HG03457 (cell line): ENCODE measurements at regions not wholly inside any gene's neighbourhood (a gene's known extent, or its start where the extent isn't known, plus 50 kb on each side); places are given as distances from the start of the nearest gene placed in this dataset.
"Not testable (repeated sequence)": the region's sequence is repeated elsewhere in the genome, so short reads cannot be mapped to it uniquely, and the experiment has no call there.

Experiments used
- ATAC-seq: cut with Tn5 transposase; IDR thresholded peaks from one replicate; pipeline ENCODE4 v1.9.1; 2021; ENCODE audit warnings: moderate number of reproducible peaks; ENCODE audit not compliant: unreplicated experiment

- not testable (repeated sequence) for ATAC-seq
These were observed 2226.0 kb upstream of the DEFB115 start for GRCh38 chr20:29031262-29031982.

DNA sequence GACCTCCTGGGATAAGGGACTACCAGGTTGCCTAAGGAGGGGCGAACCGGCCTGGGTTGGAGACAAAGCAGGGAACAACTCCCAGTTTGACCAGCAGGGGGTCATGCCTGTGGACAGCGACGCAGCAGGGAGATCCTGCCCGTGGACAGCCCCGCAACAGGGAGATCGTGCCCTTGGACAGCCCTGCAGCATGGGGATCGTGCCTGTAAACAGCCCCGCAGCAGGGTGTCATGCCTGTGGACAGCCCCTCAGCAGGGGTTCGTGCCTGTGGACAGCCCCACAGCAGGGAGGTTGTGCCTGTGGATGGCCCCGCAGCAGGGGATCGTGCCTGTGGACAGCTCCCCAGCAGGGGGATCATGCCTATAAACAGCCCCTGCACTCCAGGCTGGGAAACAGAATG is 2213.2 kb upstream of the DEFB115 start:
- ATAC-seq = not testable (repeated sequence)

GRCh38 chr20:29050008-29050606 is 2207.4 kb upstream of the DEFB115 start:
- ATAC-seq = not testable (repeated sequence)

DNA sequence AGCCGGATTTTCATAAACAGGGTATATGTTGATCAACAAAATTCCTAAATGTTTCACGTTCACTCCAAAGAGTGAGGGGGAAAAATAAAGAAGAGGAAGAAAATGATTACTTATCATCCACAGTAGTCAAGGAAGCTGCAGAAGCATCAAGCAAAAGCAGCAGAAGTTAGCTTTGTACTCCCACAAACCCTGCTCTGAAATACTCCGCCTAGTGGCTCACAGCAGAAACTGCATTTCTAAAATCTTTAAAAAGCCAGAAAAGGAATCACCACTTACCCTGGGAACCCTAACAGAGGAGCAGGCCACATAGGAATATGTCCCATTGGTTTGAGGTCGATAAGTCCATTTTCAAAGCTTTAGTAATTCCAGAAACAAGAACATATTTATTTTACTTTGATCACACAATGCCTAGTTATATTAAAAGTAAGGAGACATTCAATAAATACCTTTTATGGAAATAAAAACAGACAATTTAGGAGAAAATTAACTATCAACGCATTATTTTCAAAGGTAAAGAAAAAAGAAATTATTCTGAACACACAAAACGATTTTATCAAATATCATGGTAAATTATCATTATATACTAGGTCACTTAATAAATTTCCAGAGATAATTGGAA is 2199.5 kb upstream of the DEFB115 start:
- not testable (repeated sequence) for ATAC-seq

GRCh38 chr20:29062451-29062850 is 2195.0 kb upstream of the DEFB115 start:
- not testable (repeated sequence) for ATAC-seq

DNA sequence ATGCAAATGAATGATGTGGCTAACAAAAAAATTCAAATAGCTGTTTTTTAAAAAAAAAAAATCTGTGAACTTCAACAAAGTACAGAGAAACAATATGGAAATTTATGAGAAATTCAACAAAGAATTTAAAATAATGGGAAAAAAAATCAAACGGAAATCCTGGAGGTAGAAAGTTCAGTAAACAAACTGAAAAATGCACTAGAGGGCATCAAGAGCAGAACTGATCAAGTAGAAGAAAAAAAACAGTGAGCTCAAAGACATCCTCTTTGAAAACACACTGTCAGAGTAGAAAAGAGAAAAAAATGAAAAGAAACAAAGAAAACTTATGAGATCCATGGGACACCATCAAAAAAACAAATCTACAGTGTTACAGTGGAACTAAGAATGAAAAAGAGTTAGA is 2191.1 kb upstream of the DEFB115 start:
- ATAC-seq = not testable (repeated sequence)

DNA sequence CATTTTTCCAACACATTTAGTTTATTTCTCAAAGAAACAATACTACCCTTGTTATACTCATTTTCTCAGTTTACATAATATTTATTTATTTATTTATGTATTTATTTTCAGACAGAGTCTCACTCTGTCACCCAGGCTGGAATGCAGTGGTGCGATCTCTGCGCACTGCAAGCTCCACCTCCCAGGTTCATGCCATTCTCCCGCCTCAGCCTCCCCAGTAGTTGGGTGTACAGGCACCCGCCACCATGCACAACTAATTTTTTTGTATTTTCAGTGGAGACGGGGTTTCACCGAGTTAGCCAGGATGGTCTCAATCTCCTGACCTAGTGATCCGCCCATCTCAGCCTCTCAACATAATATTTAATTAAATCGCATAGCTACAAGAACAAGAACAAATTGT is 2183.8 kb upstream of the DEFB115 start:
- ATAC-seq = not testable (repeated sequence)

DNA sequence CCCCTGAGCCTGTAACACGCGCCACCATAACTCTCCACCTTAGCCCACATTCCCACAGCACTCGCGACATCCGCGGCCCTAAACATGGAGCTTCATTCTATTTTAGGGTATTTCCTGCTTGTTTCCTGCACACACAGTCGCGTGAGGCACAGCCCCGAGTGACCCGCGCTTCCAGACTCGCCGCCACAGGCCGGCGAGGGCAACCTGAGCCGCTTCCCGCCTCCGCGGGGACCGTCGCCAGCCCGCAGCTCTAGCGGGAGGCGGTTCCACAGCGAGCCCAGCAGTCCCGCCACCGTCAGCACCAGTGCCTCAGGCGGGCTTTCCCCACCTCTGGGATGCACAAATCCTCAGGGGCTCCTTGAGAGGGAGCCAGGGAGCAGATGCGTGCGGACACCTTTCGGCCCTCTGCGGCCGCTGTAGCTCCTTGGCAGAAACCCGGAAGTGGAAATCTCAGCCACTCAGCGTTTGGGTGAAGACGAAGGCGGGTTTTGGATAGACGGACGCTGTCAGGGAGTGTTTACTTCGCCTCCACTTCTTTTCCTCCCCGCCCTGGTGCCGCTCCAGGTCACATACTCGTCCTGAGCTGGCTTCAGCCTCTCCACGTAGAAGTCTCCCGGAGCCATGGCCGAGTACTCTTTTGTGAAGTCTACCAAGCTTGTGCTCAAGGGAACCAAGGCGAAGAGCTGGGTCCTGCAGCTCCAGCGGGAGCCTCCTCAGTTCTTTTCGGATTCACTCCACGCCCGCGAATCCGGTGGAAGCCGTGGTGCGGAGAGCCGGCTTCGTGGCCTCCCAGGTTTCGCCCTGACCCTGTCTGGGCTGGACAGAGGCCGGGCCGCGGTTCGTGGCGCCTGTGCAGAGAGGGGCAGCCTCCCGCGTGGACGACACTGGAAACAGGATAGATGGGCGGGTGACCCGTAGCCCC is 2177.4 kb upstream of the DEFB115 start:
- peak; percentile 99 for ATAC-seq

GRCh38 chr20:29081712-29082111 is 2175.8 kb upstream of the DEFB115 start:
- not testable (repeated sequence) for ATAC-seq

GRCh38 chr20:29085625-29086024 is 2171.8 kb upstream of the DEFB115 start:
- ATAC-seq = no peak

- not testable (repeated sequence) for ATAC-seq
These were observed 2171.2 kb upstream of the DEFB115 start for GRCh38 chr20:29086145-29086718.

DNA sequence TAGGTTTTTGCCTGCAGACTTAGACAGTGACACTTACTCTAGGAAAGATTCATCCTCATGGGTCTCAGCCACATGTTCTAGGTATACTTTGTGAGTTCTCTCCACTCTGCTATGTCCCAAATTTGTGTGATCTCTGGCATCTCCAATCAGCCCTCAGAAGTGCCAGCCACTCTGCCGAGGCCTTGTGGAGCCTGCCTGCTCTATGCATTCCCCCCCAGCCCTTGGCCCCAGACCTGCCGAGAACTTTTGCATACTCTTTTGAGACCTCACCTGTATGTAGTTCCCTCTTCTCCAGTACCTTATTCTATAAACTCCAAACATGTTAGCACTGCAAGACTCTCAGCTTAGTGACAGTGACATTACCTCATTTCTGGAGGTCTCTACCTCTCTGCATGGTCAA is 2170.5 kb upstream of the DEFB115 start:
- ATAC-seq = no peak

- not testable (repeated sequence) for ATAC-seq
These were observed 2169.6 kb upstream of the DEFB115 start for GRCh38 chr20:29087887-29088286.

DNA sequence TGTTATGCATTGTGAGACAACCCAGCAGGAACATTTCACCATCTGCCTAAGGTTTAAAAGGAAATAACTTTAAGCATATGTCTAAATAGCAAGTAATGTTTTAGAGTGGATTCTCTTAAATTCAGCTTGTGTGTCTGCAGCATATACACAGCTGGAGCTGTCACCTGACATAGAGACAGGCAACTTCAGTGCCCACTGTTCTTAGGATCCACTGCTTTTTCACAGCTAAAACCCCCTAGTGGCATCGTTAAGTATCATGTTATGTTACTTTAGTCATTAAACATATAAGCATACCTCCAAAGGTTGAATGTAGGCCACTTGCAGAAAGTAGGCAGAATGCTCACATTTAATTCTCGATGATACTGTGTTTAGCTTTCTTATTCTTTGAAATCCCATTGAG is 2169.0 kb upstream of the DEFB115 start:
- ATAC-seq = not testable (repeated sequence)

DNA sequence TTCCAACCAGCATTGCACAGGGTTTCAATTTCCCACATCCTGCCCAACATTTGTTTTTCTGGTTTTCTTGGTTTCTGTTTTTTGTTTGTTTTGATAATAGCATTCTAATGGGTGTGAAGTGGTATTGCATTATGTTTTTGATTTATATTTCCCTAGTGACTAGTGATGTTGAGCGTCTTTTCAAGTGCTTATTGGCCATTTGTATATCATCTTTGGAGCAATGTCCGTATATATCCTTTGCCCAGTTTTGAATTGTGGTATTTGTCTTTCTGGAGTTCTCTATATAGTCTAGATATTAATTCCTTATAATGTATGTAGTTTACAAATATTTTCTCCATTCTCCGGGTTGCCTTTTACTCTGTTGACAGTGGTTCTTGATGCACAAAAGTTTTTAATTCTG is 2168.1 kb upstream of the DEFB115 start:
- not testable (repeated sequence) for ATAC-seq

- not testable (repeated sequence) for ATAC-seq
These were observed 2163.5 kb upstream of the DEFB115 start for GRCh38 chr20:29093958-29094357.

DNA sequence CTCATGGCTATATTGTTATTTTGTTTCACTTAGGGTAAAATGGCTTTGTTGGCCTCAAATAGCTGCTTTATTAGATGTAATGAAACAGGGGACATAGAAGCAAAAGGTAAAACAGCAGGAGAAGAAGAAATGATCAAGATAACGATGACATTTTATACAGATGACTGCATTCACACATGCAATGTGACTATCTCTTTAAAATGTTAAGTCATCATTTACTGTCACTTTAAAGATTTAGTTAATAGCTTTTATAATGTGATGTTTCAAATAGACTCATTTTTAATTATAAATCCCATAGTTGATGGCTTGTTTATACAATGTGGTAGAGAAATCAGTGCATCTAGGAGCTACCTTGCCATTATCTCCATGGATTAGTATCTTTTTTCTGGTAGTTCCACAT is 2160.8 kb upstream of the DEFB115 start:
- not testable (repeated sequence) for ATAC-seq

DNA sequence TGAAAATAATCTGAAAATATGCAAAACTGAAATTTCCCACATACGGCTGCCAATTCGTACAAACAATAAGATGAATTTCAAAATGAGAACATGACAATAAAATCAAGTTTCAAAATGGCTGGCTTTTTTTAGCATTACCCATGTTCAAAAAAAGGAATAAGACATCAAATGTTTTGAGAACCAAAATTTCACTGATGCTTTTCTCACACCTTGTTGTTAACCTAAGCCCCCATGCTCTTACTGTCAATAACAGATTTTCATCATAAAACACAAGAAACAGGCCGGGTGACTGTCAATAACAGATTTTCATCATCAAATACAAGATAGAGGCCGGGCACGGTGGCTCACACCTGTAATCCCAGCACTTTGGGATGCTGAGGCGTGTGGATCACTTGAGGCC is 2149.6 kb upstream of the DEFB115 start:
- not testable (repeated sequence) for ATAC-seq

DNA sequence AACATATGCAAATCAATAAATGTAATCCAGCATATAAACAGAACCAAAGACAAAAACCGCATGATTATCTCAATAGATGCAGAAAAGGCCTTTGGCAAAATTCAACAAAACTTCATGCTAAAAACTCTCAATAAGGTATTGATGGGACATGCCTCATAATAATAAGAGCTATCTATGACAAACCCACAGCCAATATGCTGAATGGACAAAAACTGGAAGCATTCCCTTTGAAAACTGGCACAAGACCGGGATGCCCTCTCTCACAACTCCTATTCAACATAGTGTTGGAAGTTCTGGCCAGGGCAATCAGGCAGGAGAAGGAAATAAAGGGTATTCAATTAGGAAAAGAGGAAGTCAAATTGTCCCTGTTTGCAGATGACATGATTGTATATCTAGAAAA is 2148.1 kb upstream of the DEFB115 start:
- not testable (repeated sequence) for ATAC-seq

DNA sequence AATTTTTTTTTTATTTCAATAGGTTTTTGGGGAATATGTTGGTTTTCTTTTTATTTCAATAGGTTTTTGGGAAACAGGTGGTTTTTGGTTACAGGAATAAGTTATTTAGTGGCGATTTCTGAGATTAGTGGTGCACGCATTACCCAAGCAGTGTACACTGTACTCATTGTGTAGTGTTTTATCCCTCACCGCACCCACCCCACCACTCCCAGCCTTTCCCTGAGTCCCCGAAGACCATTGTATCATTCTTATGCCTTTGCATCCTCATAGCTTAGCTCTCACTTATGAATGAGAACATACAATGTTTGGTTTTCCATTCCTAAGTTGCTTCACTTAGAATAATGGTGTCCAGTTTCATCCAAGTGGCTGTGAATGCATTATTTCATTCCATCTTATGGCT is 2142.4 kb upstream of the DEFB115 start:
- not testable (repeated sequence) for ATAC-seq

- ATAC-seq = no peak
These were observed 2138.3 kb upstream of the DEFB115 start for GRCh38 chr20:29119141-29119540.
